WTC11 (cell line): ENCODE measurements at regions not wholly inside any gene's neighbourhood (a gene's known extent, or its start where the extent isn't known, plus 50 kb on each side); places are given as distances from the start of the nearest gene placed in this dataset.

Experiments
- ATAC-seq: fragments of 200-7000 bp; cut with Tn5 transposase; 2 replicates; pipeline ENCODE4 v1.10.0; 2021; ENCODE audit warnings: mild to moderate bottlenecking, moderate library complexity
- CTCF ChIA-PET: fragments of 300-600 bp; sonication (Branson Sonifier 250); formaldehyde crosslinking; loops from one replicate; lab custom pipeline; 2021; ENCODE audit warnings: antibody characterized with exemption; lab: Charles Lee
- POLR2A ChIA-PET: fragments of 350-600 bp; sonication (Branson Sonifier 250); formaldehyde crosslinking; loops from one replicate; lab custom pipeline; 2021; ENCODE audit warnings: antibody characterized with exemption; lab: Charles Lee
- DNase-seq: peaks from one replicate; pipeline ENCODE4 v3.0.0; 2021; ENCODE audit warnings: low spot score
- H3K27ac Mint-ChIP-seq: 2 replicates; pipeline ENCODE4 v1.8.0; 2021; ENCODE audit warnings: mixed read lengths
- H3K27me3 Mint-ChIP-seq: 2 replicates; pipeline ENCODE4 v1.8.0; 2021; ENCODE audit warnings: low read depth, mild to moderate bottlenecking, moderate library complexity, mixed read lengths
- H3K36me3 Mint-ChIP-seq: 2 replicates; pipeline ENCODE4 v1.8.0; 2021; ENCODE audit warnings: mixed read lengths
- H3K4me1 Mint-ChIP-seq: 2 replicates; pipeline ENCODE4 v1.8.0; 2022; ENCODE audit warnings: mixed read lengths
- H3K4me3 Mint-ChIP-seq: 2 replicates; pipeline ENCODE4 v1.8.0; 2021; ENCODE audit warnings: mild to moderate bottlenecking, moderate library complexity, mixed read lengths
- H3K9me3 Mint-ChIP-seq: 2 replicates; pipeline ENCODE4 v1.8.0; 2021; ENCODE audit warnings: mixed read lengths
- FOXK1 ChIP-seq: sonication (generic); formaldehyde crosslinking; IDR thresholded peaks from 2 replicates; pipeline ENCODE4 v1.8.0; 2022; ENCODE audit warnings: mild to moderate bottlenecking, moderate library complexity, missing genetic modification reagents
- HMGA2 ChIP-seq: fragments of 250-450 bp; sonication (Bioruptor Pico); IDR thresholded peaks from 2 replicates; pipeline ENCODE4 v1.4.0; 2021; ENCODE audit warnings: mild to moderate bottlenecking, moderate library complexity
- NR3C1 ChIP-seq: sonication (generic); formaldehyde crosslinking; conservative IDR thresholded peaks from 2 replicates; pipeline ENCODE4 v1.8.1; 2023; ENCODE audit warnings: low read depth, mild to moderate bottlenecking, missing genetic modification reagents
- RORB ChIP-seq: fragments of 250-450 bp; sonication (Bioruptor Pico); IDR thresholded peaks from 2 replicates; pipeline ENCODE4 v1.9.0; 2021; ENCODE audit warnings: mild to moderate bottlenecking
- SMAD4 ChIP-seq: sonication (generic); formaldehyde crosslinking; IDR thresholded peaks from 2 replicates; pipeline ENCODE4 v1.8.0; 2022; ENCODE audit warnings: mild to moderate bottlenecking, missing genetic modification reagents
- SOX15 ChIP-seq: fragments of 250-450 bp; sonication (Bioruptor Pico); IDR thresholded peaks from 2 replicates; pipeline ENCODE4 v1.9.0; 2021; ENCODE audit warnings: mild to moderate bottlenecking
- ZNF423 ChIP-seq: fragments of 250-450 bp; sonication (Bioruptor Pico); IDR thresholded peaks from 2 replicates; pipeline ENCODE4 v2.1.2; 2022; ENCODE audit warnings: mild to moderate bottlenecking, moderate library complexity
- TF ChIP-seq, protein P1 (sequence below): fragments of 250-450 bp; sonication (Bioruptor Pico); IDR thresholded peaks from 2 replicates; pipeline ENCODE4 v1.9.0; 2021; ENCODE audit warnings: mild to moderate bottlenecking, borderline replicate concordance
- TF ChIP-seq, protein P2 (sequence below): sonication (generic); formaldehyde crosslinking; IDR thresholded peaks from 2 replicates; pipeline ENCODE4 v1.8.0; 2022; ENCODE audit warnings: missing genetic modification reagents
- TF ChIP-seq, protein P3 (sequence below): sonication (generic); formaldehyde crosslinking; IDR thresholded peaks from 2 replicates; pipeline ENCODE4 v1.8.0; 2022; ENCODE audit warnings: mild to moderate bottlenecking, missing genetic modification reagents
- TF ChIP-seq, protein P4 (sequence below): fragments of 250-450 bp; sonication (Bioruptor Pico); conservative IDR thresholded peaks from 2 replicates; pipeline ENCODE4 v1.9.0; 2021; ENCODE audit warnings: mild to moderate bottlenecking
- TF ChIP-seq, protein P5 (sequence below): sonication (generic); formaldehyde crosslinking; IDR thresholded peaks from 2 replicates; pipeline ENCODE4 v1.8.0; 2023; ENCODE audit warnings: missing genetic modification reagents
- TF ChIP-seq, protein P6 (sequence below): fragments of 250-450 bp; sonication (Bioruptor Pico); IDR thresholded peaks from 2 replicates; pipeline ENCODE4 v1.8.0; 2021; ENCODE audit warnings: mild to moderate bottlenecking
- TF ChIP-seq, protein P7 (sequence below): sonication (generic); formaldehyde crosslinking; IDR thresholded peaks from 2 replicates; pipeline ENCODE4 v1.8.0; 2023; ENCODE audit warnings: mild to moderate bottlenecking, missing genetic modification reagents
- TF ChIP-seq, protein P8 (sequence below): fragments of 250-450 bp; sonication (Bioruptor Pico); IDR thresholded peaks from 2 replicates; pipeline ENCODE4 v2.1.2; 2022; ENCODE audit warnings: mild to moderate bottlenecking, moderate library complexity
- TF ChIP-seq, protein P9 (sequence below): sonication (generic); formaldehyde crosslinking; IDR thresholded peaks from 2 replicates; pipeline ENCODE4 v1.8.1; 2022; ENCODE audit warnings: low read depth, missing genetic modification reagents, borderline replicate concordance

DNA sequence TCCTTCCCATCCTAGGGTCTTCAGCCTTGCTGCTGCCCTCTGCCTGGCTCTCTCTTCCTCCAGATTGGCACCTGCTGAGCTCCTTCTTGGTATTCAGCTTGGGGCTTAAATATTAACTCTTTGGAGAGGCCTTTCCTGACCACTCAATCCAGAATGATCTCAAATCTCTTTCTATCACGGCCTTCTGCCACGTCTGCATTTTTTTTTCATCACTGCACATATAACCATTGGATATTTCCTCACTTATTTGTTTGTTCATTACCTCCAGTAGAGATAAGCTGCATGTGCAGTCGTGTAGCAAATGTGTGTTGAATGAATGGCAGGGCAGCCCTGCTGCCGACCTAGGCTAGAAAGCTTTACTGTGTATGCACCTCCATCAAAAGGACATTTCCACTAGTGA is 51.6 kb upstream of the MPP7 start:
- DNase-seq (no peak), ATAC-seq (no peak)
- H3K9me3 Mint-ChIP-seq = no peaks in the 10 kb centered on the region
- POLR2A ChIA-PET = no interaction called here
- no peaks in the 10 kb centered on the region for H3K36me3 Mint-ChIP-seq
- CTCF ChIA-PET = interaction anchor here (2.2 kb wide), 1 partner anchor 51 kb away, joined by 5 read pairs; the partner anchor contains the start of gene MPP7
- H3K27ac Mint-ChIP-seq = no peak overlapping the region
- no peaks in the 10 kb centered on the region for H3K4me1 Mint-ChIP-seq
- TF ChIP-seq RORB (CRISPR knock-in tag) = no peak
- TF ChIP-seq SOX15 (CRISPR knock-in tag) = no peak
- TF ChIP-seq SMAD4 = no peak
- TF ChIP-seq, protein P1, sequence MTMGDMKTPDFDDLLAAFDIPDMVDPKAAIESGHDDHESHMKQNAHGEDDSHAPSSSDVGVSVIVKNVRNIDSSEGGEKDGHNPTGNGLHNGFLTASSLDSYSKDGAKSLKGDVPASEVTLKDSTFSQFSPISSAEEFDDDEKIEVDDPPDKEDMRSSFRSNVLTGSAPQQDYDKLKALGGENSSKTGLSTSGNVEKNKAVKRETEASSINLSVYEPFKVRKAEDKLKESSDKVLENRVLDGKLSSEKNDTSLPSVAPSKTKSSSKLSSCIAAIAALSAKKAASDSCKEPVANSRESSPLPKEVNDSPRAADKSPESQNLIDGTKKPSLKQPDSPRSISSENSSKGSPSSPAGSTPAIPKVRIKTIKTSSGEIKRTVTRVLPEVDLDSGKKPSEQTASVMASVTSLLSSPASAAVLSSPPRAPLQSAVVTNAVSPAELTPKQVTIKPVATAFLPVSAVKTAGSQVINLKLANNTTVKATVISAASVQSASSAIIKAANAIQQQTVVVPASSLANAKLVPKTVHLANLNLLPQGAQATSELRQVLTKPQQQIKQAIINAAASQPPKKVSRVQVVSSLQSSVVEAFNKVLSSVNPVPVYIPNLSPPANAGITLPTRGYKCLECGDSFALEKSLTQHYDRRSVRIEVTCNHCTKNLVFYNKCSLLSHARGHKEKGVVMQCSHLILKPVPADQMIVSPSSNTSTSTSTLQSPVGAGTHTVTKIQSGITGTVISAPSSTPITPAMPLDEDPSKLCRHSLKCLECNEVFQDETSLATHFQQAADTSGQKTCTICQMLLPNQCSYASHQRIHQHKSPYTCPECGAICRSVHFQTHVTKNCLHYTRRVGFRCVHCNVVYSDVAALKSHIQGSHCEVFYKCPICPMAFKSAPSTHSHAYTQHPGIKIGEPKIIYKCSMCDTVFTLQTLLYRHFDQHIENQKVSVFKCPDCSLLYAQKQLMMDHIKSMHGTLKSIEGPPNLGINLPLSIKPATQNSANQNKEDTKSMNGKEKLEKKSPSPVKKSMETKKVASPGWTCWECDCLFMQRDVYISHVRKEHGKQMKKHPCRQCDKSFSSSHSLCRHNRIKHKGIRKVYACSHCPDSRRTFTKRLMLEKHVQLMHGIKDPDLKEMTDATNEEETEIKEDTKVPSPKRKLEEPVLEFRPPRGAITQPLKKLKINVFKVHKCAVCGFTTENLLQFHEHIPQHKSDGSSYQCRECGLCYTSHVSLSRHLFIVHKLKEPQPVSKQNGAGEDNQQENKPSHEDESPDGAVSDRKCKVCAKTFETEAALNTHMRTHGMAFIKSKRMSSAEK (CRISPR knock-in tag) = no peak
- TF ChIP-seq, protein P2, sequence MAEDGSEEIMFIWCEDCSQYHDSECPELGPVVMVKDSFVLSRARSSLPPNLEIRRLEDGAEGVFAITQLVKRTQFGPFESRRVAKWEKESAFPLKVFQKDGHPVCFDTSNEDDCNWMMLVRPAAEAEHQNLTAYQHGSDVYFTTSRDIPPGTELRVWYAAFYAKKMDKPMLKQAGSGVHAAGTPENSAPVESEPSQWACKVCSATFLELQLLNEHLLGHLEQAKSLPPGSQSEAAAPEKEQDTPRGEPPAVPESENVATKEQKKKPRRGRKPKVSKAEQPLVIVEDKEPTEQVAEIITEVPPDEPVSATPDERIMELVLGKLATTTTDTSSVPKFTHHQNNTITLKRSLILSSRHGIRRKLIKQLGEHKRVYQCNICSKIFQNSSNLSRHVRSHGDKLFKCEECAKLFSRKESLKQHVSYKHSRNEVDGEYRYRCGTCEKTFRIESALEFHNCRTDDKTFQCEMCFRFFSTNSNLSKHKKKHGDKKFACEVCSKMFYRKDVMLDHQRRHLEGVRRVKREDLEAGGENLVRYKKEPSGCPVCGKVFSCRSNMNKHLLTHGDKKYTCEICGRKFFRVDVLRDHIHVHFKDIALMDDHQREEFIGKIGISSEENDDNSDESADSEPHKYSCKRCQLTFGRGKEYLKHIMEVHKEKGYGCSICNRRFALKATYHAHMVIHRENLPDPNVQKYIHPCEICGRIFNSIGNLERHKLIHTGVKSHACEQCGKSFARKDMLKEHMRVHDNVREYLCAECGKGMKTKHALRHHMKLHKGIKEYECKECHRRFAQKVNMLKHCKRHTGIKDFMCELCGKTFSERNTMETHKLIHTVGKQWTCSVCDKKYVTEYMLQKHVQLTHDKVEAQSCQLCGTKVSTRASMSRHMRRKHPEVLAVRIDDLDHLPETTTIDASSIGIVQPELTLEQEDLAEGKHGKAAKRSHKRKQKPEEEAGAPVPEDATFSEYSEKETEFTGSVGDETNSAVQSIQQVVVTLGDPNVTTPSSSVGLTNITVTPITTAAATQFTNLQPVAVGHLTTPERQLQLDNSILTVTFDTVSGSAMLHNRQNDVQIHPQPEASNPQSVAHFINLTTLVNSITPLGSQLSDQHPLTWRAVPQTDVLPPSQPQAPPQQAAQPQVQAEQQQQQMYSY (CRISPR knock-in tag) = no peak
- TF ChIP-seq, protein P3, sequence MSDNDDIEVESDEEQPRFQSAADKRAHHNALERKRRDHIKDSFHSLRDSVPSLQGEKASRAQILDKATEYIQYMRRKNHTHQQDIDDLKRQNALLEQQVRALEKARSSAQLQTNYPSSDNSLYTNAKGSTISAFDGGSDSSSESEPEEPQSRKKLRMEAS (CRISPR knock-in tag) = no peak
- TF ChIP-seq, protein P4, sequence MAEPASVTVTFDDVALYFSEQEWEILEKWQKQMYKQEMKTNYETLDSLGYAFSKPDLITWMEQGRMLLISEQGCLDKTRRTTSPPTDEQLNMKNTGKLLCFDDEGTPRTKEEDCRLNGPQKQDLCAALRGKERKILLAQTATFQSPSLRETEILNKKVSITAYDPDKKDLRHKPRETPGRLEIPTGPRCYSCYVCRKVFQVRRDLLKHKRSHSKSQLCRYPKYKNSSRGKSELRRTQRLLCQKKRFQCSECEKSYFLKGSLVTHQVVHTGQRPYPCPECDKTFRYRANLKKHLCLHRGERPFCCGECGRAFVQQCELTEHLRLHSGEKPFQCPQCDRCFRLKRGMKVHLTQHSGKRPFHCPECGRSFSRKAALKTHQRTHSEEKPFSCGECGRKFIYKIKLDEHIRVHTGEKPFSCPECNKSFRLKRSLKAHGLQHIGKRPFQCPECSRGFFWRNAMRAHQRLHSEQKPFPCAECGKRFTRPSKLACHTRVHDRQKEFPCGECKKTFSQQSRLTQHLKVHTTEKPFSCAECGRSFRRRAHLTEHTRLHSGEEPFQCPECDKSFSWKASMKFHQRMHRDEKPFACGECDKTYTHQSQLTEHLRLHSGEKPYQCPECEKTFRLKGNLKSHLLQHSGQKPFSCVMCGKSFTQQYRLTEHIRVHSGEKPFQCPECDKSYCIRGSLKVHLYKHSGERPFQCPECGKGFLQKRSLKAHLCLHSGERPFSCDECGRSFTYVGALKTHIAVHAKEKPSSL = no peak
- TF ChIP-seq HMGA2 (CRISPR knock-in tag) = no peak
- no peak for TF ChIP-seq NR3C1
- TF ChIP-seq, protein P5, sequence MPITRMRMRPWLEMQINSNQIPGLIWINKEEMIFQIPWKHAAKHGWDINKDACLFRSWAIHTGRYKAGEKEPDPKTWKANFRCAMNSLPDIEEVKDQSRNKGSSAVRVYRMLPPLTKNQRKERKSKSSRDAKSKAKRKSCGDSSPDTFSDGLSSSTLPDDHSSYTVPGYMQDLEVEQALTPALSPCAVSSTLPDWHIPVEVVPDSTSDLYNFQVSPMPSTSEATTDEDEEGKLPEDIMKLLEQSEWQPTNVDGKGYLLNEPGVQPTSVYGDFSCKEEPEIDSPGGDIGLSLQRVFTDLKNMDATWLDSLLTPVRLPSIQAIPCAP (CRISPR knock-in tag) = no peak
- TF ChIP-seq, protein P6, sequence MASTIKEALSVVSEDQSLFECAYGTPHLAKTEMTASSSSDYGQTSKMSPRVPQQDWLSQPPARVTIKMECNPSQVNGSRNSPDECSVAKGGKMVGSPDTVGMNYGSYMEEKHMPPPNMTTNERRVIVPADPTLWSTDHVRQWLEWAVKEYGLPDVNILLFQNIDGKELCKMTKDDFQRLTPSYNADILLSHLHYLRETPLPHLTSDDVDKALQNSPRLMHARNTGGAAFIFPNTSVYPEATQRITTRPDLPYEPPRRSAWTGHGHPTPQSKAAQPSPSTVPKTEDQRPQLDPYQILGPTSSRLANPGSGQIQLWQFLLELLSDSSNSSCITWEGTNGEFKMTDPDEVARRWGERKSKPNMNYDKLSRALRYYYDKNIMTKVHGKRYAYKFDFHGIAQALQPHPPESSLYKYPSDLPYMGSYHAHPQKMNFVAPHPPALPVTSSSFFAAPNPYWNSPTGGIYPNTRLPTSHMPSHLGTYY = no peak
- no peak for TF ChIP-seq ZNF423 (CRISPR knock-in tag)
- TF ChIP-seq, protein P7, sequence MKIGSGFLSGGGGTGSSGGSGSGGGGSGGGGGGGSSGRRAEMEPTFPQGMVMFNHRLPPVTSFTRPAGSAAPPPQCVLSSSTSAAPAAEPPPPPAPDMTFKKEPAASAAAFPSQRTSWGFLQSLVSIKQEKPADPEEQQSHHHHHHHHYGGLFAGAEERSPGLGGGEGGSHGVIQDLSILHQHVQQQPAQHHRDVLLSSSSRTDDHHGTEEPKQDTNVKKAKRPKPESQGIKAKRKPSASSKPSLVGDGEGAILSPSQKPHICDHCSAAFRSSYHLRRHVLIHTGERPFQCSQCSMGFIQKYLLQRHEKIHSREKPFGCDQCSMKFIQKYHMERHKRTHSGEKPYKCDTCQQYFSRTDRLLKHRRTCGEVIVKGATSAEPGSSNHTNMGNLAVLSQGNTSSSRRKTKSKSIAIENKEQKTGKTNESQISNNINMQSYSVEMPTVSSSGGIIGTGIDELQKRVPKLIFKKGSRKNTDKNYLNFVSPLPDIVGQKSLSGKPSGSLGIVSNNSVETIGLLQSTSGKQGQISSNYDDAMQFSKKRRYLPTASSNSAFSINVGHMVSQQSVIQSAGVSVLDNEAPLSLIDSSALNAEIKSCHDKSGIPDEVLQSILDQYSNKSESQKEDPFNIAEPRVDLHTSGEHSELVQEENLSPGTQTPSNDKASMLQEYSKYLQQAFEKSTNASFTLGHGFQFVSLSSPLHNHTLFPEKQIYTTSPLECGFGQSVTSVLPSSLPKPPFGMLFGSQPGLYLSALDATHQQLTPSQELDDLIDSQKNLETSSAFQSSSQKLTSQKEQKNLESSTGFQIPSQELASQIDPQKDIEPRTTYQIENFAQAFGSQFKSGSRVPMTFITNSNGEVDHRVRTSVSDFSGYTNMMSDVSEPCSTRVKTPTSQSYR = no peak
- TF ChIP-seq, protein P8, sequence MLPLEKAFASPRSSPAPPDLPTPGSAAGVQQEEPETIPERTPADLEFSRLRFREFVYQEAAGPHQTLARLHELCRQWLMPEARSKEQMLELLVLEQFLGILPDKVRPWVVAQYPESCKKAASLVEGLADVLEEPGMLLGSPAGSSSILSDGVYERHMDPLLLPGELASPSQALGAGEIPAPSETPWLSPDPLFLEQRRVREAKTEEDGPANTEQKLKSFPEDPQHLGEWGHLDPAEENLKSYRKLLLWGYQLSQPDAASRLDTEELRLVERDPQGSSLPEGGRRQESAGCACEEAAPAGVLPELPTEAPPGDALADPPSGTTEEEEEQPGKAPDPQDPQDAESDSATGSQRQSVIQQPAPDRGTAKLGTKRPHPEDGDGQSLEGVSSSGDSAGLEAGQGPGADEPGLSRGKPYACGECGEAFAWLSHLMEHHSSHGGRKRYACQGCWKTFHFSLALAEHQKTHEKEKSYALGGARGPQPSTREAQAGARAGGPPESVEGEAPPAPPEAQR (CRISPR knock-in tag) = no peak
- TF ChIP-seq, protein P9, sequence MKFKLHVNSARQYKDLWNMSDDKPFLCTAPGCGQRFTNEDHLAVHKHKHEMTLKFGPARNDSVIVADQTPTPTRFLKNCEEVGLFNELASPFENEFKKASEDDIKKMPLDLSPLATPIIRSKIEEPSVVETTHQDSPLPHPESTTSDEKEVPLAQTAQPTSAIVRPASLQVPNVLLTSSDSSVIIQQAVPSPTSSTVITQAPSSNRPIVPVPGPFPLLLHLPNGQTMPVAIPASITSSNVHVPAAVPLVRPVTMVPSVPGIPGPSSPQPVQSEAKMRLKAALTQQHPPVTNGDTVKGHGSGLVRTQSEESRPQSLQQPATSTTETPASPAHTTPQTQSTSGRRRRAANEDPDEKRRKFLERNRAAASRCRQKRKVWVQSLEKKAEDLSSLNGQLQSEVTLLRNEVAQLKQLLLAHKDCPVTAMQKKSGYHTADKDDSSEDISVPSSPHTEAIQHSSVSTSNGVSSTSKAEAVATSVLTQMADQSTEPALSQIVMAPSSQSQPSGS = no peak
- TF ChIP-seq FOXK1 (CRISPR knock-in tag) = no peak
- no peak overlapping the region for H3K4me3 Mint-ChIP-seq
- no peaks in the 10 kb centered on the region for H3K27me3 Mint-ChIP-seq
